AG09319 (cell line): ENCODE measurements at regions not wholly inside any gene's neighbourhood (a gene's known extent, or its start where the extent isn't known, plus 50 kb on each side); places are given as distances from the start of the nearest gene placed in this dataset.

Experiments
- DNase-seq: peaks from one replicate; pipeline ENCODE4 v3.0.0-alpha.2; 2010; ENCODE audit warnings: low read depth; ENCODE audit errors: extremely low read depth
- TF ChIP-seq, protein P1 (sequence below): IDR thresholded peaks from 2 replicates; pipeline ENCODE4 v1.5.1; 2011; ENCODE audit warnings: low read depth, mild to moderate bottlenecking, inconsistent platforms, low read length, moderate library complexity

DNA sequence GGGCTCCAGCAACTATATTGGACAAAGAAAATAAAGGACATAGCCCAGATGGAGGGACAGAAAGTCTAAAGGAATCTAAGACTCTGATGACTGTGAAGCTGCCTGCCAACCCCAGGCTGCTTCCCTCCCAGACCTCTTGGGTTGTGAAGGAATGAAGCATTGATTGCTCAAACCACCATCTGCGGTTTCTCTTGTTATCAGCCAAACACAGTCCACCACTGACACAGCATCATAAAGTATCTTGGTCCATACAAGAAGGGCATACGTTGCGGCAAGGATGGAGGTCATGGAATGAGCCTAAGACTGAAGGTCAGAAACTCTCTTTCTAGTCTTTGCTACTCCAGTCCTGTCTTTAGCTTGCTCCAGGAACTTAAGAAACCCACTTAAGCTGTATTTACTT lies 58.5 kb upstream of the PLXNC1 start:
- TF ChIP-seq, protein P1, sequence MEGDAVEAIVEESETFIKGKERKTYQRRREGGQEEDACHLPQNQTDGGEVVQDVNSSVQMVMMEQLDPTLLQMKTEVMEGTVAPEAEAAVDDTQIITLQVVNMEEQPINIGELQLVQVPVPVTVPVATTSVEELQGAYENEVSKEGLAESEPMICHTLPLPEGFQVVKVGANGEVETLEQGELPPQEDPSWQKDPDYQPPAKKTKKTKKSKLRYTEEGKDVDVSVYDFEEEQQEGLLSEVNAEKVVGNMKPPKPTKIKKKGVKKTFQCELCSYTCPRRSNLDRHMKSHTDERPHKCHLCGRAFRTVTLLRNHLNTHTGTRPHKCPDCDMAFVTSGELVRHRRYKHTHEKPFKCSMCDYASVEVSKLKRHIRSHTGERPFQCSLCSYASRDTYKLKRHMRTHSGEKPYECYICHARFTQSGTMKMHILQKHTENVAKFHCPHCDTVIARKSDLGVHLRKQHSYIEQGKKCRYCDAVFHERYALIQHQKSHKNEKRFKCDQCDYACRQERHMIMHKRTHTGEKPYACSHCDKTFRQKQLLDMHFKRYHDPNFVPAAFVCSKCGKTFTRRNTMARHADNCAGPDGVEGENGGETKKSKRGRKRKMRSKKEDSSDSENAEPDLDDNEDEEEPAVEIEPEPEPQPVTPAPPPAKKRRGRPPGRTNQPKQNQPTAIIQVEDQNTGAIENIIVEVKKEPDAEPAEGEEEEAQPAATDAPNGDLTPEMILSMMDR, result no peak
- DNase-seq, result no peak

DNA sequence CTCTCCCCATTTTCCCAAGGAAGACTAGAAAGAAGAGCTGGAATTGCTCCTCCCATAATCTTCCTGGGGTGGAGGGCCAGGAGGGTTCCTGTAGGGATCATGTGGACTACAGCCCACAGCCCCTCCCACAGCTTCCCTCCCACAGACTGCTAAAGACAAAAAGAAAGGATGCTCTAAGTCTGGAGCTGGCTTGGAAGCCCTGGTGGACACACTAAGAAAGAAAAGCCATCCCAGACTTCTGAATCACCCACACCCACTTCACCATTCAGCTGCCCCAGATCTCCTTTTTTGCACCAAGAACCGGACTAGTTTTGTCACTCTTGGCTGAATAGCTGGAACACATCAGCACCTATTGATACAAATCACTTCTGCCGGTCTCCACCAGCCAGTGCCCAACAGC lies 56.8 kb upstream of the PLXNC1 start:
- TF ChIP-seq, protein P1, result no peak

DNA sequence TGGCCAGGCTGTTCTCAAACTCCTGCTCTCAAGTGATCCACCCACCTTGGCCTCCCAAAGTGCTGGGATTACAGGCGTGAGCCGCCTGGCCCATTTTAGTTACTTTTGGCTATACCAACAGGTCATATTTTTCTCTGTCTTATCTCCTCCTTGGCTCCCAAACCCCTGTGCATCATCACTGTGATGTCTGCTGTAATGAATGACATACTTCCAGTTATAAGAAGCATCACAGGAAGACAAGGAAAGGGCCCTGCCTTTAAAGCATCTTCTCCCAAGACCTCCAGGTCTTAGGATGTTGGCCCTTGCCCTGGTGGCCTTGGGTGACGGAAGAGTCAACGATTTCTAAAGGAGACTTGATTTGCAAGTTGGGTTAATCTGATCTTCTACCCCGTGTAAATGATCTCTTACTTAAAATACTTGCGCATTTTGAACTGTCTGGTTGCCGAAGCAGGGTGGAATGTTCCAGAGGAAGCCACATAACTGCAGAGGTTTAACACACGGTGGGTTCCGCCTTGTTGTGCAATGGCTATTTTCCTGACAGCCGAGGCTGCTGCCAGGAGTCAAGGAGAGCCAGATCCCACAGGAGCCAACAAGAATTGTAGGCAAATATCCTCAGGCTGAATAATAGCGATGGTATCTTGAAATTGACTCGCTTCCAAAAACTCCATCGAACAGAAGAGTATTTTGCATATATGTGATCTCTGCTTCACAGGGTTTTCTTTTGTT lies 55.7 kb upstream of the PLXNC1 start:
- no peak for DNase-seq
- TF ChIP-seq, protein P1, result no peak

More for the DNA sequence above, 56.8 kb upstream of the PLXNC1 start:
- DNase-seq, result no peak

DNA sequence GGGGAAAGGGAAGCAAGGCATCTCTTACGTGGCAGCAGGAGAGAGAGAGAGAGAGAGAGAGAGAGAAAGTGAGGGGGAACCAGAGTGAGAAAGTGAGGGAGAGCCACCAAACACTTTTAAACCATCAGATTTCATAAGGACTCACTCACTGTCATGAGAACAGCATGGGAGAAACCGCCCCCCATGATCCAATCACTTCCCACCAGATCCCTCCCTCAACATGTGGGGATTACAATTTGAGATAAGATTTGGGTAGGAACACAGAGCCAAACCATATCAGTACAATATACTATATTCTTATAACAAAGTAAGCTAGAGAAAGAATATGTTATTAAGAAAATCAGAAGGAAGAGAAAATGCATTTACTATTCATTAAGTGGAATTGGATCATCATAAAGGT lies 53.7 kb upstream of the PLXNC1 start:
- TF ChIP-seq, protein P1, result no peak
- no peak for DNase-seq

DNA sequence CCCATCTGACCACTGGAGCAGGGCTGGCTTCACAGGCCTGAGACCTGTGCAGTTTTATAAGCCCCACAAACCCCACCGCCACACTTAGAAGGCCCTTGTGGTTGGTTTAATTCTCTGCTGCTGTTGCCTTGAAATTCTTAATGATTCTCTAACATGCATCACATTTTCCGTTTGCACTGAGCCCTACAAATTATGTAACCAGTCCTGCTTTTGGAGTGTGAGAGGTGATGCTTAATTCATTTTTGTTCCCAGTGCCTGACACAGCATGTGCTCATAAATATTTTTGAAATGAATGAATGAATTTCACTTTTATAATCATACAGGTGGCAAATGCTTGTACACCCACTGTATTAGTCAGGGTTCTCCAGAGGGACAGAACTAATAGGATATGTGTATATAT lies 52.8 kb upstream of the PLXNC1 start:
- DNase-seq, result no peak
- TF ChIP-seq, protein P1, result no peak

DNA sequence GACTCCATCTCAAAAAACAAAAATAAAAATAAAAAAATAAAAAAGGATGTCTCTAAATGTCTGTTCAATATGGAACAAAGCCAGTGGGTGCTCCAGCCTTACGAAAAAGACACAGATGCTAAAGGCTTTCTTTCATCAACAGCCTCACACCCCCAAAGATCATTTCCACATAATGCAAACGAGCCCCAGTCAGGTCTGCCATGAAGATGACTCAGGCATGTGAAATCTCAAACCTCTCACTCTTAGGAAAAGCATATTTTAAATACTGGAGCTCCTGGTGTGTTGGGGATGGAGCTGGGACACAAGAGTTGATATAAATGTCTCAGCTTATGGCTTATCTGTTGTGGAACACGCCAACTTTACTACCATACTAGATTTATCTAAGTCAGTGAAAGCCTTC lies 49.9 kb upstream of the PLXNC1 start:
- TF ChIP-seq, protein P1, result no peak
- DNase-seq, result no peak
